Smooth muscle cell (in vitro differentiated cells): ENCODE measurements at regions not wholly inside any gene's neighbourhood (a gene's known extent, or its start where the extent isn't known, plus 50 kb on each side); places are given as distances from the start of the nearest gene placed in this dataset.

ENCODE experiments used
- DNase-seq: peaks from one replicate; lab custom pipeline; 2025; ENCODE audit not compliant: unreplicated experiment; lab: John Stamatoyannopoulos, UW
- H2AFZ ChIP-seq: fragments of 200-600 bp; sonication (generic); 2 replicates; pipeline ENCODE4 v1.6.0; 2016; ENCODE audit warnings: antibody characterized with exemption, low read depth, mild to moderate bottlenecking
- H3F3A ChIP-seq: fragments of 200-600 bp; sonication (generic); 2 replicates; pipeline ENCODE4 v1.6.0; 2017; ENCODE audit warnings: antibody characterized with exemption, low read depth
- H3K27ac ChIP-seq: fragments of 200-600 bp; sonication (generic); 2 replicates; pipeline ENCODE4 v1.5.1; 2016; ENCODE audit warnings: low read depth, mild to moderate bottlenecking
- H3K27me3 ChIP-seq: fragments of 200-600 bp; sonication (generic); 2 replicates; pipeline ENCODE4 v1.6.1; 2016; ENCODE audit warnings: low read depth, mild to moderate bottlenecking
- H3K36me3 ChIP-seq: fragments of 200-600 bp; sonication (generic); 2 replicates; pipeline ENCODE4 v1.5.1; 2016; ENCODE audit warnings: low read depth
- H3K4me1 ChIP-seq: fragments of 200-600 bp; sonication (generic); 2 replicates; pipeline ENCODE4 v1.5.1; 2016; ENCODE audit warnings: low read depth
- H3K4me2 ChIP-seq: fragments of 200-600 bp; sonication (generic); 2 replicates; pipeline ENCODE4 v1.6.0; 2016; ENCODE audit warnings: mild to moderate bottlenecking
- H3K4me3 ChIP-seq: fragments of 200-600 bp; sonication (generic); 2 replicates; pipeline ENCODE4 v1.5.1; 2016; ENCODE audit warnings: mild to moderate bottlenecking
- H3K79me2 ChIP-seq: fragments of 200-600 bp; sonication (generic); 2 replicates; pipeline ENCODE4 v1.6.0; 2016; ENCODE audit warnings: low read depth, mild to moderate bottlenecking
- H3K9ac ChIP-seq: fragments of 200-600 bp; sonication (generic); 2 replicates; pipeline ENCODE4 v1.6.0; 2016; ENCODE audit warnings: low read depth
- H3K9me3 ChIP-seq: fragments of 200-600 bp; sonication (generic); replicated peaks from 2 replicates; pipeline ENCODE4 v1.5.1; 2016; ENCODE audit warnings: low read depth
- H4K20me1 ChIP-seq: fragments of 200-600 bp; sonication (generic); 2 replicates; pipeline ENCODE4 v1.6.0; 2016; ENCODE audit warnings: low read depth
- CTCF ChIP-seq: fragments of 200-600 bp; sonication (generic); IDR thresholded peaks from 2 replicates; pipeline ENCODE4 v1.5.1; 2017; ENCODE audit warnings: borderline replicate concordance, mild to moderate bottlenecking, antibody characterized with exemption; ENCODE audit not compliant: insufficient read depth, poor library complexity, severe bottlenecking
- WGBS: methylation state at CpG from one replicate; pipeline ENCODE4 v1.1.7; 2016; ENCODE audit warnings: low lambda C conversion rate; 5-methylcytosine and 5-hydroxymethylcytosine counted together

DNA sequence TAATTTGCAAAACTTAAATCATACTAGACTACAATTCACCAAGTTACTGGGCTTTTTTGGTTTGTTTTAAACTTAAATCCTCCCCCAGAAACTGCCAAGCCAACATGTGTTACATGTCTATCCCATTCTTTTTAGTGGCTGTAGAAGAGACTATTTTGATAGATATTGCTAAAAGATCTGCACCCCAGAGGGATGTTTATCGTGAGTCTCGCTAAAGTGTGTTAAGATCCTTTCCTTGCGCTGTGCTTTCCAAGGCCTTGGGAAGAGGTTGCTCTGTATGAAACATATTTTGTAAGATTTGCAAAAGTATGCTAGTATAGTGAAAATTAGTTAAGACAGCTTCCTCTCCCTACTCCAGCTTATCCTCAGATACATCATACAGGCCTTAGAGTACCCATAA is 63.0 kb downstream of the GPX5 start:
- Histone ChIP-seq H2AFZ (peak overlapping the region; percentile 83), H4K20me1 (no peaks in the 10 kb centered on the region), H3K4me3 (peak overlapping the region; percentile 51), H3K4me2 (peak overlapping the region; percentile 83), H3K9ac (no peak overlapping the region), H3K27ac (peak overlapping the region; percentile 34), H3K9me3 (no peaks in the 10 kb centered on the region), H3K27me3 (no peaks in the 10 kb centered on the region), H3K79me2 (no peaks in the 10 kb centered on the region), H3K36me3 (no peaks in the 10 kb centered on the region), H3K4me1 (peaks cover 39% of the 10 kb centered on the region), H3F3A (peaks cover 23% of the 10 kb centered on the region)
- DNase-seq = no peak
- TF ChIP-seq CTCF = no peak
- WGBS = 91% methylated on average over 3 of the region's 3 CpGs

DNA sequence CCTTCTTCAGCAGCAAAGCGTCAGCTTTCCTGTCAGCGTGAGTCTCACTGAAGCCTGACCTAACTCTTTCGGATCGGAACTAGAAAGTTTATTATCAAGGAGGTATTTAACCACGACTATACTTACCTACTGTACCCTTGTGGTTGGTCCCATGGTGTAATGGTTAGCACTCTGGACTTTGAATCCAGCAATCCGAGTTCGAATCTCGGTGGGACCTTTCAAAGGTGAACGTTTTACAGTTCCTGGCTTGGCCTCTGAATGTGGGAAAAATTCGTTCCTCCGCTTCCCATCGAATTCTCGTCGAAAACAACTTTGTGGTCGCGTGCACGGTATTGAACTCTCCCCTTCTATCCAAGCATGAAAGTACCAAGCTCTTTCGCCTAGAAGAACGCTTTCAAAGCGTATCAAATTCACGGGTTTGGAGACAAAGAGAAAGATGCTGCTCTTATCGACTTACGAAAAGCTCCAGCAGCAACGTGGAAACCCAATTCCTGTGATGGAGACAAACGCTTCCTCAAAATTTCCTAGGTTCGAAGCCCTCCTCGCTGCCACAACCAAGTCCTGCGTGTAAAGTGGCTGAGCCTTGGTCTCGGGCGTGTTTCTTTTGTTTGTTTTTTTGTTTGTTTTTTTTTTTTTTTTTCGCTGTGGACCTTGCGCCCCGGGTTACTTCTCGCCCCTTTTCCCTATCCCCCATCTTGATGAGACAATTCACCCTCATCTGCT is 63.7 kb downstream of the GPX5 start:
- DNase-seq = no peak
- Histone ChIP-seq H3K79me2 (no peaks in the 10 kb centered on the region), H3K27ac (peak overlapping the region; percentile 34), H3K4me2 (peak overlapping the region; percentile 83), H3K36me3 (no peaks in the 10 kb centered on the region), H2AFZ (peak overlapping the region; percentile 83), H3K4me3 (peak overlapping the region; percentile 51), H3F3A (peaks cover 23% of the 10 kb centered on the region), H3K4me1 (peaks cover 39% of the 10 kb centered on the region), H3K9ac (no peak overlapping the region), H3K9me3 (no peaks in the 10 kb centered on the region), H4K20me1 (no peaks in the 10 kb centered on the region), H3K27me3 (no peaks in the 10 kb centered on the region)
- no peak for TF ChIP-seq CTCF
- 2% methylated on average over 34 of the region's 34 CpGs for WGBS

DNA sequence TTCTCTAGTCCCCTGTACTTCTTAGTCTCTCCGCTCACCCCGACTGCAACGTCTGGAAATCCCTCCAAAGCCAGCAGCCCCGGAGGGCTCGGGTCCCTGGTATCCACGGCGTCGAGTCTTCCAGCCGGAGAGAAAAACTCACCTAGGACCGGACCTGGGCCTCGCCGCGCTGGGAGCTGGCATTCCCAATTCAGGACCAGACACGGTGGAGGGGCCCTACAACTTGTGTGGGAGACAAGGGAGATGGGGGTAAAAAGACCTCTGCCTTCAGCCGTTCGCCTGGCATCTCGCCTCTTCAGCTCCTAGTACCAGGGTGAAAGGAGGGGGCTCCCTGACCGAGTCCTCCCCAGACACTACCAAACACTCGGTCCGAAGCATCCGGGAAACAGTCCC is 64.3 kb downstream of the GPX5 start:
- Histone ChIP-seq H3K79me2 (no peaks in the 10 kb centered on the region), H3K4me3 (peak overlapping the region; percentile 51), H3K4me1 (peaks cover 36% of the 10 kb centered on the region), H3K27me3 (no peaks in the 10 kb centered on the region), H3K9me3 (no peaks in the 10 kb centered on the region), H3K9ac (no peak overlapping the region), H2AFZ (peak overlapping the region; percentile 83), H3K27ac (no peak overlapping the region), H4K20me1 (no peaks in the 10 kb centered on the region), H3K36me3 (no peaks in the 10 kb centered on the region), H3K4me2 (peak overlapping the region; percentile 83), H3F3A (peaks cover 23% of the 10 kb centered on the region)
- 12% methylated on average over 21 of the region's 21 CpGs for WGBS
- DNase-seq = no peak
- TF ChIP-seq CTCF = no peak
